Adrenal gland (tissue), 9 donors: ENCODE measurements at regions not wholly inside any gene's neighbourhood (a gene's known extent, or its start where the extent isn't known, plus 50 kb on each side); places are given as distances from the start of the nearest gene placed in this dataset.

Experiments used
- DNase-seq, 7 donors: peaks; one replicate each; pipeline ENCODE4 v3.0.0-alpha.2; 2019 to 2020
- H3K27ac ChIP-seq, 5 donors: fragments of 200-600 bp; sonication (generic) in 4 of 5; 1 replicate in 3 of 5; 2 replicates in 2 of 5; pipeline versions ENCODE4 v1.5.1 to v1.8.0; 2016 to 2020; ENCODE audit warnings: mild to moderate bottlenecking in 1 of 5
- H3K27me3 ChIP-seq: fragments of 200-600 bp; 2 replicates; pipeline ENCODE4 v1.8.0; 2021
- H3K36me3 ChIP-seq, 2 donors: fragments of 200-600 bp; replicated peaks in 1 of 2; 1 replicate in 1 of 2; 2 replicates in 1 of 2; pipeline versions ENCODE4 v1.5.1 to v1.8.0; 2018 to 2022
- H3K4me1 ChIP-seq, 2 donors: fragments of 200-600 bp; replicated peaks in 1 of 2; 1 replicate in 1 of 2; 2 replicates in 1 of 2; pipeline versions ENCODE4 v1.5.1 to v1.8.0; 2018 to 2021
- H3K4me3 ChIP-seq, 4 donors: fragments of 200-600 bp; sonication (generic) in 3 of 4; one replicate each; pipeline ENCODE4 v1.5.1; 2016 to 2018
- H3K9me3 ChIP-seq, 3 donors: fragments of 200-600 bp; sonication (generic) in 1 of 3; replicated peaks in 1 of 3; 1 replicate in 2 of 3; 2 replicates in 1 of 3; pipeline versions ENCODE4 v1.5.1 to v1.8.0; 2016 to 2021
- CTCF ChIP-seq, 6 experiments: fragments of 450-650 bp in 4 of 6; fragments of 200-600 bp in 2 of 6; sonication (generic) in 1 of 6; IDR thresholded peaks; 1 replicate in 5 of 6; 2 replicates in 1 of 6; pipeline versions ENCODE4 v1.5.1 to v1.8.0; 2016 to 2021; ENCODE audit warnings: antibody characterized with exemption in 6 of 6, mild to moderate bottlenecking in 2 of 6, moderate library complexity in 1 of 6
- POLR2A ChIP-seq, 2 donors: fragments of 450-650 bp; IDR thresholded peaks; one replicate each; pipeline ENCODE4 v1.6.1; 2017; ENCODE audit warnings: antibody characterized with exemption in 2 of 2, mild to moderate bottlenecking in 2 of 2, moderate library complexity in 1 of 2
- WGBS, 4 donors: extraction: QIAGEN DNeasy Blood & Tissue Kit in 2 of 4; methylation state at CpG; one replicate each; pipeline versions ENCODE4 v1.1.5 to v1.1.7; 2013 to 2017; 5-methylcytosine and 5-hydroxymethylcytosine counted together
- intact Hi-C, 2 donors: fragments of 100-400 bp; cut with DNase I; formaldehyde crosslinking; loops; one replicate each; pipeline versions ENCODE4 v1.14.1 to v1.15.0; 2022 to 2023
- donor health status: healthy with polysubstance abuse.
- donor health status: Bipolar disorder and iron deficiency.
- donor health status: DM: yes; HTN: yes; CAD: no.
- donor health status: DM: no; HTN: no; CAD: no.
- donor health status: DM: no; HTN: no; CAD: no.

GRCh38 chr1:226793620-226794276, 54.7 kb upstream of the ITPKB start:
- no peak for DNase-seq
- intact Hi-C loops, result no loop called here

GRCh38 chr1:226792368-226792767, 53.3 kb upstream of the ITPKB start:
- Histone ChIP-seq H3K36me3 (no peaks in the 10 kb centered on the region), H3K27me3 (no peaks in the 10 kb centered on the region), H3K27ac (no peak overlapping the region), H3K4me1 (no peaks in the 10 kb centered on the region), H3K4me3 (no peak overlapping the region), H3K9me3 (no peaks in the 10 kb centered on the region)
- TF ChIP-seq CTCF (IDR thresholded peaks at IDR 0.05) (no peak), POLR2A (IDR thresholded peaks at IDR 0.05) (no peak)
- intact Hi-C loops, result no loop called here
- WGBS, 4 donors, result 93 to 100% (median 97%) methylated on average over 1 of the region's 1 CpG
- DNase-seq, result no peak

More at GRCh38 chr1:226793620-226794276, 54.7 kb upstream of the ITPKB start:
- H3K27me3 ChIP-seq, result no peaks in the 10 kb centered on the region
- no peaks in the 10 kb centered on the region for H3K36me3 ChIP-seq
- no peak overlapping the region for H3K4me3 ChIP-seq
- WGBS, 4 donors, result 75 to 78% (median 77%) methylated on average over 2 of the region's 2 CpGs
- H3K27ac ChIP-seq, result no peak overlapping the region
- TF ChIP-seq CTCF (IDR thresholded peaks at IDR 0.05) (no peak), POLR2A (IDR thresholded peaks at IDR 0.05) (no peak)
- H3K4me1 ChIP-seq, result no peaks in the 10 kb centered on the region
- H3K9me3 ChIP-seq, result no peaks in the 10 kb centered on the region

- H3K27ac ChIP-seq, result no peak overlapping the region
- H3K4me3 ChIP-seq, result no peak overlapping the region
- no peaks in the 10 kb centered on the region for H3K4me1 ChIP-seq
- no peak for DNase-seq
- TF ChIP-seq POLR2A (IDR thresholded peaks at IDR 0.05) (no peak), CTCF (IDR thresholded peaks at IDR 0.05) (no peak)
- intact Hi-C loops, result no loop called here
- 70 to 80% (median 74%) methylated on average over 6 of the region's 6 CpGs for whole genome bisulfite sequencing, 4 donors
- no peaks in the 10 kb centered on the region for H3K36me3 ChIP-seq
- H3K9me3 ChIP-seq, result no peaks in the 10 kb centered on the region
- no peaks in the 10 kb centered on the region for H3K27me3 ChIP-seq
These were observed 51.6 kb upstream of the ITPKB start for GRCh38 chr1:226790545-226791181.

GRCh38 chr1:226788965-226789364, 49.9 kb upstream of the ITPKB start:
- WGBS, 4 donors, result 76 to 86% (median 78%) methylated on average over 4 of the region's 4 CpGs
- H3K36me3 ChIP-seq, result no peaks in the 10 kb centered on the region
- no peak for TF ChIP-seq CTCF (IDR thresholded peaks at IDR 0.05)
- TF ChIP-seq POLR2A (IDR thresholded peaks at IDR 0.05), result no peak
- H3K4me3 ChIP-seq, result no peak overlapping the region
- no peaks in the 10 kb centered on the region for H3K9me3 ChIP-seq
- DNase-seq, result no peak
- no peaks in the 10 kb centered on the region for H3K4me1 ChIP-seq
- H3K27ac ChIP-seq, result no peak overlapping the region
- H3K27me3 ChIP-seq, result no peaks in the 10 kb centered on the region
- intact Hi-C loops, result no loop called here
